Activated naive CD4-positive, alpha-beta T cell treated with anti-CD3 and anti-CD28 coated beads, Interleukin-2, amount 50 U/mL, for 24 hours (primary cell): ENCODE measurements at regions not wholly inside any gene's neighbourhood (a gene's known extent, or its start where the extent isn't known, plus 50 kb on each side); places are given as distances from the start of the nearest gene placed in this dataset.

Source experiments
- H3K27ac Mint-ChIP-seq: one replicate; pipeline ENCODE4 v1.8.0; 2021; ENCODE audit warnings: mild to moderate bottlenecking, mixed read lengths
- H3K27me3 Mint-ChIP-seq: one replicate; pipeline ENCODE4 v1.8.0; 2021; ENCODE audit warnings: mixed read lengths
- H3K36me3 Mint-ChIP-seq: one replicate; pipeline ENCODE4 v1.8.0; 2021; ENCODE audit warnings: mixed read lengths
- H3K4me1 Mint-ChIP-seq: one replicate; pipeline ENCODE4 v1.8.0; 2021; ENCODE audit warnings: mixed read lengths
- H3K4me3 Mint-ChIP-seq: one replicate; pipeline ENCODE4 v1.8.0; 2021; ENCODE audit warnings: mild to moderate bottlenecking, mixed read lengths
- H3K9me3 Mint-ChIP-seq: one replicate; pipeline ENCODE4 v1.8.0; 2021; ENCODE audit warnings: mixed read lengths

GRCh38 chr7:10688544-10688943, 285.1 kb upstream of the PHF14 start:
- Mint-ChIP-seq H3K9me3 (peaks cover 6% of the 10 kb centered on the region), H3K27me3 (peaks cover 4% of the 10 kb centered on the region), H3K4me3 (no peak overlapping the region), H3K36me3 (no peaks in the 10 kb centered on the region), H3K4me1 (no peaks in the 10 kb centered on the region), H3K27ac (no peak overlapping the region)

- no peak overlapping the region for H3K4me3 Mint-ChIP-seq
- H3K36me3 Mint-ChIP-seq, result no peaks in the 10 kb centered on the region
- no peaks in the 10 kb centered on the region for H3K27me3 Mint-ChIP-seq
These were observed 277.6 kb upstream of the PHF14 start for GRCh38 chr7:10696064-10696463.

GRCh38 chr7:10703059-10703458, 270.6 kb upstream of the PHF14 start:
- H3K4me1 Mint-ChIP-seq, result no peaks in the 10 kb centered on the region
- peaks cover 9% of the 10 kb centered on the region for H3K9me3 Mint-ChIP-seq
- H3K27ac Mint-ChIP-seq, result no peak overlapping the region
- no peak overlapping the region for H3K4me3 Mint-ChIP-seq
- no peaks in the 10 kb centered on the region for H3K27me3 Mint-ChIP-seq
- H3K36me3 Mint-ChIP-seq, result no peaks in the 10 kb centered on the region

More at GRCh38 chr7:10696064-10696463, 277.6 kb upstream of the PHF14 start:
- Mint-ChIP-seq H3K27ac (no peak overlapping the region), H3K4me1 (no peaks in the 10 kb centered on the region), H3K9me3 (peaks cover 14% of the 10 kb centered on the region)

GRCh38 chr7:10703981-10704380, 269.7 kb upstream of the PHF14 start:
- H3K4me3 Mint-ChIP-seq, result no peak overlapping the region
- no peak overlapping the region for H3K27ac Mint-ChIP-seq
- no peaks in the 10 kb centered on the region for H3K36me3 Mint-ChIP-seq
- no peaks in the 10 kb centered on the region for H3K27me3 Mint-ChIP-seq
- peaks cover 3% of the 10 kb centered on the region for H3K9me3 Mint-ChIP-seq
- H3K4me1 Mint-ChIP-seq, result no peaks in the 10 kb centered on the region

GRCh38 chr7:10704653-10705052, 269.0 kb upstream of the PHF14 start:
- Mint-ChIP-seq H3K27me3 (no peaks in the 10 kb centered on the region), H3K27ac (no peak overlapping the region), H3K4me1 (no peaks in the 10 kb centered on the region), H3K9me3 (no peaks in the 10 kb centered on the region), H3K4me3 (no peak overlapping the region), H3K36me3 (no peaks in the 10 kb centered on the region)

GRCh38 chr7:10706875-10707493, 266.7 kb upstream of the PHF14 start:
- Mint-ChIP-seq H3K4me1 (no peaks in the 10 kb centered on the region), H3K27me3 (no peaks in the 10 kb centered on the region), H3K36me3 (no peaks in the 10 kb centered on the region), H3K4me3 (no peak overlapping the region), H3K27ac (no peak overlapping the region), H3K9me3 (no peaks in the 10 kb centered on the region)

- Mint-ChIP-seq H3K4me1 (no peaks in the 10 kb centered on the region), H3K36me3 (no peaks in the 10 kb centered on the region), H3K9me3 (no peaks in the 10 kb centered on the region), H3K27ac (no peak overlapping the region), H3K4me3 (no peak overlapping the region), H3K27me3 (no peaks in the 10 kb centered on the region)
These were observed 266.2 kb upstream of the PHF14 start for GRCh38 chr7:10707519-10707918.

GRCh38 chr7:10708447-10708846, 265.2 kb upstream of the PHF14 start:
- Mint-ChIP-seq H3K27ac (no peak overlapping the region), H3K4me3 (no peak overlapping the region), H3K27me3 (no peaks in the 10 kb centered on the region), H3K36me3 (no peaks in the 10 kb centered on the region), H3K9me3 (no peaks in the 10 kb centered on the region), H3K4me1 (no peaks in the 10 kb centered on the region)

GRCh38 chr7:10718768-10719167, 254.9 kb upstream of the PHF14 start:
- H3K4me3 Mint-ChIP-seq, result no peak overlapping the region
- no peaks in the 10 kb centered on the region for H3K4me1 Mint-ChIP-seq
- H3K27ac Mint-ChIP-seq, result no peak overlapping the region
- H3K36me3 Mint-ChIP-seq, result no peaks in the 10 kb centered on the region
- no peaks in the 10 kb centered on the region for H3K27me3 Mint-ChIP-seq
- no peaks in the 10 kb centered on the region for H3K9me3 Mint-ChIP-seq

GRCh38 chr7:10720042-10720441, 253.6 kb upstream of the PHF14 start:
- Mint-ChIP-seq H3K9me3 (no peaks in the 10 kb centered on the region), H3K4me3 (no peak overlapping the region), H3K36me3 (no peaks in the 10 kb centered on the region), H3K27me3 (no peaks in the 10 kb centered on the region), H3K27ac (no peak overlapping the region), H3K4me1 (no peaks in the 10 kb centered on the region)

GRCh38 chr7:10721289-10721688, 252.4 kb upstream of the PHF14 start:
- no peaks in the 10 kb centered on the region for H3K27me3 Mint-ChIP-seq
- no peaks in the 10 kb centered on the region for H3K9me3 Mint-ChIP-seq
- no peaks in the 10 kb centered on the region for H3K36me3 Mint-ChIP-seq
- H3K4me3 Mint-ChIP-seq, result no peak overlapping the region
- H3K27ac Mint-ChIP-seq, result no peak overlapping the region
- H3K4me1 Mint-ChIP-seq, result no peaks in the 10 kb centered on the region

- Mint-ChIP-seq H3K4me3 (no peak overlapping the region), H3K9me3 (no peaks in the 10 kb centered on the region), H3K27ac (no peak overlapping the region), H3K36me3 (no peaks in the 10 kb centered on the region), H3K27me3 (no peaks in the 10 kb centered on the region), H3K4me1 (no peaks in the 10 kb centered on the region)
These were observed 249.8 kb upstream of the PHF14 start for GRCh38 chr7:10723832-10724231.

- H3K27me3 Mint-ChIP-seq, result no peaks in the 10 kb centered on the region
- no peak overlapping the region for H3K4me3 Mint-ChIP-seq
- H3K4me1 Mint-ChIP-seq, result no peaks in the 10 kb centered on the region
- H3K9me3 Mint-ChIP-seq, result no peaks in the 10 kb centered on the region
- no peak overlapping the region for H3K27ac Mint-ChIP-seq
- H3K36me3 Mint-ChIP-seq, result no peaks in the 10 kb centered on the region
These were observed 249.2 kb upstream of the PHF14 start for GRCh38 chr7:10724449-10724848.

- no peaks in the 10 kb centered on the region for H3K9me3 Mint-ChIP-seq
- H3K4me3 Mint-ChIP-seq, result no peak overlapping the region
- H3K36me3 Mint-ChIP-seq, result no peaks in the 10 kb centered on the region
- H3K27ac Mint-ChIP-seq, result no peak overlapping the region
- H3K27me3 Mint-ChIP-seq, result no peaks in the 10 kb centered on the region
- no peaks in the 10 kb centered on the region for H3K4me1 Mint-ChIP-seq
These were observed 246.0 kb upstream of the PHF14 start for GRCh38 chr7:10727636-10728035.

- Mint-ChIP-seq H3K27ac (no peak overlapping the region), H3K9me3 (no peaks in the 10 kb centered on the region), H3K4me1 (no peaks in the 10 kb centered on the region), H3K27me3 (no peaks in the 10 kb centered on the region), H3K36me3 (no peaks in the 10 kb centered on the region), H3K4me3 (no peak overlapping the region)
These were observed 242.4 kb upstream of the PHF14 start for GRCh38 chr7:10731253-10731773.

- H3K27ac Mint-ChIP-seq, result no peak overlapping the region
- no peaks in the 10 kb centered on the region for H3K27me3 Mint-ChIP-seq
- H3K4me3 Mint-ChIP-seq, result no peak overlapping the region
- H3K4me1 Mint-ChIP-seq, result no peaks in the 10 kb centered on the region
- H3K36me3 Mint-ChIP-seq, result no peaks in the 10 kb centered on the region
- no peaks in the 10 kb centered on the region for H3K9me3 Mint-ChIP-seq
These were observed 239.9 kb upstream of the PHF14 start for GRCh38 chr7:10733747-10734146.

- H3K4me3 Mint-ChIP-seq, result no peak overlapping the region
These were observed 239.1 kb upstream of the PHF14 start for GRCh38 chr7:10734595-10734994.

More at GRCh38 chr7:10734595-10734994, 239.1 kb upstream of the PHF14 start:
- no peaks in the 10 kb centered on the region for H3K27me3 Mint-ChIP-seq
- no peaks in the 10 kb centered on the region for H3K4me1 Mint-ChIP-seq
- no peak overlapping the region for H3K27ac Mint-ChIP-seq
- no peaks in the 10 kb centered on the region for H3K9me3 Mint-ChIP-seq
- no peaks in the 10 kb centered on the region for H3K36me3 Mint-ChIP-seq
